GM06990 (cell line): ENCODE measurements at regions not wholly inside any gene's neighbourhood (a gene's known extent, or its start where the extent isn't known, plus 50 kb on each side); places are given as distances from the start of the nearest gene placed in this dataset.

ENCODE experiments used
- DNase-seq: peaks from one replicate; pipeline ENCODE4 v3.0.0-alpha.2; 2011; ENCODE audit not compliant: insufficient read length; ENCODE audit errors: extremely low read depth
- H3K27me3 ChIP-seq: replicated peaks from 2 replicates; pipeline ENCODE4 v1.6.0; 2011; ENCODE audit warnings: low read length; ENCODE audit not compliant: control insufficient read depth, insufficient read depth
- H3K36me3 ChIP-seq: 2 replicates; pipeline ENCODE4 v1.5.1; 2011; ENCODE audit warnings: low read length; ENCODE audit not compliant: control insufficient read depth, insufficient read depth
- H3K4me3 ChIP-seq: replicated peaks from 2 replicates; pipeline ENCODE4 v1.5.1; 2011; ENCODE audit warnings: low read depth, mild to moderate bottlenecking, control low read depth, low read length
- TF ChIP-seq, protein P1 (sequence below): IDR thresholded peaks from 2 replicates; pipeline ENCODE4 v1.5.1; 2011; ENCODE audit warnings: low read length, control low read depth, mild to moderate bottlenecking, inconsistent platforms; ENCODE audit not compliant: insufficient read depth, poor library complexity, severe bottlenecking

- no peaks in the 10 kb centered on the region for H3K27me3 ChIP-seq
- TF ChIP-seq, protein P1, sequence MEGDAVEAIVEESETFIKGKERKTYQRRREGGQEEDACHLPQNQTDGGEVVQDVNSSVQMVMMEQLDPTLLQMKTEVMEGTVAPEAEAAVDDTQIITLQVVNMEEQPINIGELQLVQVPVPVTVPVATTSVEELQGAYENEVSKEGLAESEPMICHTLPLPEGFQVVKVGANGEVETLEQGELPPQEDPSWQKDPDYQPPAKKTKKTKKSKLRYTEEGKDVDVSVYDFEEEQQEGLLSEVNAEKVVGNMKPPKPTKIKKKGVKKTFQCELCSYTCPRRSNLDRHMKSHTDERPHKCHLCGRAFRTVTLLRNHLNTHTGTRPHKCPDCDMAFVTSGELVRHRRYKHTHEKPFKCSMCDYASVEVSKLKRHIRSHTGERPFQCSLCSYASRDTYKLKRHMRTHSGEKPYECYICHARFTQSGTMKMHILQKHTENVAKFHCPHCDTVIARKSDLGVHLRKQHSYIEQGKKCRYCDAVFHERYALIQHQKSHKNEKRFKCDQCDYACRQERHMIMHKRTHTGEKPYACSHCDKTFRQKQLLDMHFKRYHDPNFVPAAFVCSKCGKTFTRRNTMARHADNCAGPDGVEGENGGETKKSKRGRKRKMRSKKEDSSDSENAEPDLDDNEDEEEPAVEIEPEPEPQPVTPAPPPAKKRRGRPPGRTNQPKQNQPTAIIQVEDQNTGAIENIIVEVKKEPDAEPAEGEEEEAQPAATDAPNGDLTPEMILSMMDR = no peak
- DNase-seq = no peak
- H3K4me3 ChIP-seq = no peak overlapping the region
- H3K36me3 ChIP-seq = no peaks in the 10 kb centered on the region
Measured at GRCh38 chr6:96675597-96675996, 112.7 kb downstream of the FHL5 start.
